Fibroblast of pulmonary artery (primary cell): ENCODE measurements at regions not wholly inside any gene's neighbourhood (a gene's known extent, or its start where the extent isn't known, plus 50 kb on each side); places are given as distances from the start of the nearest gene placed in this dataset.

Experiments
- DNase-seq: peaks from one replicate; pipeline ENCODE4 v3.0.0-alpha.2; 2010; ENCODE audit warnings: low read depth
- H3K4me3 ChIP-seq: replicated peaks from 2 replicates; pipeline ENCODE4 v1.5.1; 2011; ENCODE audit warnings: low read depth, mild to moderate bottlenecking, control low read depth, low read length, moderate library complexity
- CTCF ChIP-seq: IDR thresholded peaks from 2 replicates; pipeline ENCODE4 v1.5.1; 2011; ENCODE audit warnings: mild to moderate bottlenecking, control low read depth, low read length, inconsistent platforms; ENCODE audit errors: missing control alignments

- no peak overlapping the region for H3K4me3 ChIP-seq
- no peak for DNase-seq
- TF ChIP-seq CTCF: no peak
These were observed 268.1 kb downstream of the BUD13 start for GRCh38 chr11:116504541-116505297.

GRCh38 chr11:116503216-116504160 lies 269.3 kb downstream of the BUD13 start:
- no peak for DNase-seq
- no peak for TF ChIP-seq CTCF
- no peak overlapping the region for H3K4me3 ChIP-seq

- DNase-seq: no peak
- no peak for TF ChIP-seq CTCF
- no peak overlapping the region for H3K4me3 ChIP-seq
These were observed 270.1 kb downstream of the BUD13 start for GRCh38 chr11:116502641-116503061.

GRCh38 chr11:116501728-116502127 lies 271.1 kb downstream of the BUD13 start:
- no peak overlapping the region for H3K4me3 ChIP-seq
- TF ChIP-seq CTCF: no peak
- DNase-seq: no peak

GRCh38 chr11:116500947-116501602 lies 271.7 kb downstream of the BUD13 start:
- no peak for TF ChIP-seq CTCF
- no peak for DNase-seq
- no peak overlapping the region for H3K4me3 ChIP-seq

GRCh38 chr11:116500026-116500946 lies 272.5 kb downstream of the BUD13 start:
- no peak overlapping the region for H3K4me3 ChIP-seq
- TF ChIP-seq CTCF: no peak
- DNase-seq: no peak
